Loucy (cell line): ENCODE measurements at regions not wholly inside any gene's neighbourhood (a gene's known extent, or its start where the extent isn't known, plus 50 kb on each side); places are given as distances from the start of the nearest gene placed in this dataset.

ENCODE experiments used
- EZH2phosphoT487 ChIP-seq: fragments of 200-600 bp; IDR thresholded peaks from 2 replicates; pipeline ENCODE4 v1.6.1; 2018; ENCODE audit warnings: antibody characterized with exemption, mild to moderate bottlenecking, moderate library complexity, borderline replicate concordance
- TF ChIP-seq, protein P1 (sequence below): fragments of 200-600 bp; sonication (generic); conservative IDR thresholded peaks from 2 replicates; pipeline ENCODE4 v1.5.1; 2014; ENCODE audit warnings: mild to moderate bottlenecking, antibody characterized with exemption, low read length

- TF ChIP-seq, protein P1, sequence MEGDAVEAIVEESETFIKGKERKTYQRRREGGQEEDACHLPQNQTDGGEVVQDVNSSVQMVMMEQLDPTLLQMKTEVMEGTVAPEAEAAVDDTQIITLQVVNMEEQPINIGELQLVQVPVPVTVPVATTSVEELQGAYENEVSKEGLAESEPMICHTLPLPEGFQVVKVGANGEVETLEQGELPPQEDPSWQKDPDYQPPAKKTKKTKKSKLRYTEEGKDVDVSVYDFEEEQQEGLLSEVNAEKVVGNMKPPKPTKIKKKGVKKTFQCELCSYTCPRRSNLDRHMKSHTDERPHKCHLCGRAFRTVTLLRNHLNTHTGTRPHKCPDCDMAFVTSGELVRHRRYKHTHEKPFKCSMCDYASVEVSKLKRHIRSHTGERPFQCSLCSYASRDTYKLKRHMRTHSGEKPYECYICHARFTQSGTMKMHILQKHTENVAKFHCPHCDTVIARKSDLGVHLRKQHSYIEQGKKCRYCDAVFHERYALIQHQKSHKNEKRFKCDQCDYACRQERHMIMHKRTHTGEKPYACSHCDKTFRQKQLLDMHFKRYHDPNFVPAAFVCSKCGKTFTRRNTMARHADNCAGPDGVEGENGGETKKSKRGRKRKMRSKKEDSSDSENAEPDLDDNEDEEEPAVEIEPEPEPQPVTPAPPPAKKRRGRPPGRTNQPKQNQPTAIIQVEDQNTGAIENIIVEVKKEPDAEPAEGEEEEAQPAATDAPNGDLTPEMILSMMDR, result no peak
- no peak for TF ChIP-seq EZH2phosphoT487
Measured at GRCh38 chr3:86147119-86147518, 843.8 kb downstream of the VGLL3 start.
